ENCODE measurements at regions not wholly inside any gene's neighbourhood (a gene's known extent, or its start where the extent isn't known, plus 50 kb on each side); places are given as distances from the start of the nearest gene placed in this dataset.

- no peak for TF ChIP-seq CTCF (IDR thresholded peaks at IDR 0.05; ENCODE audit: insufficient read depth, low read length)
- TF ChIP-seq GABPA (IDR thresholded peaks at IDR 0.05; ENCODE audit: low read depth): no peak
- no peak for TF ChIP-seq POLR2AphosphoS5 (IDR thresholded peaks at IDR 0.05; ENCODE audit: low read depth)
- TF ChIP-seq REST (IDR thresholded peaks at IDR 0.05; ENCODE audit: insufficient replicate concordance, low read depth): no peak
Measured at GRCh38 chr1:172932981-172933380, 117.8 kb downstream of the TNFSF18 start.
